IMR-90 (cell line): ENCODE measurements at regions not wholly inside any gene's neighbourhood (a gene's known extent, or its start where the extent isn't known, plus 50 kb on each side); places are given as distances from the start of the nearest gene placed in this dataset.
A peak's percentile ranks its signal among the peaks of the same experiment; 100 is the strongest.
"Not testable (repeated sequence)": the region's sequence is repeated elsewhere in the genome, so short reads cannot be mapped to it uniquely, and the experiment has no call there.

Experiments
- ATAC-seq: fragments of 200-7000 bp; cut with Tn5 transposase; 2 replicates; pipeline ENCODE4 v1.9.1; 2020; ENCODE audit warnings: low read depth, mild to moderate bottlenecking, moderate library complexity
- BruUV-seq: library from RNA; stranded (reverse); fragments of 400-500 nt; replicated peaks from 2 replicates; lab custom pipeline; 2021; lab: Mats Ljungman, UMichigan
- CTCF ChIA-PET: fragments of 300-600 bp; formaldehyde crosslinking; extraction: SDS; loops from one replicate; lab custom pipeline; 2021; ENCODE audit warnings: antibody characterized with exemption; lab: Yijun Ruan, JAX
- POLR2A ChIA-PET: fragments of 300-600 bp; sonication (Branson Sonifier 250); formaldehyde crosslinking; loops from one replicate; lab custom pipeline; 2022; ENCODE audit warnings: antibody characterized with exemption; ENCODE audit not compliant: unreplicated experiment; lab: Charles Lee
- DNase-seq: peaks from one replicate; pipeline ENCODE4 v3.0.0; 2013
- H2AFZ ChIP-seq: replicated peaks from 2 replicates; pipeline ENCODE3; 2013; ENCODE audit warnings: low read length, mild to moderate bottlenecking; ENCODE audit not compliant: poor library complexity
- H2AK5ac ChIP-seq: 2 replicates; pipeline ENCODE4 v1.6.1; 2013; ENCODE audit warnings: low read depth, low read length, inconsistent platforms
- H2AK9ac ChIP-seq: replicated peaks from 2 replicates; pipeline ENCODE3; 2013; ENCODE audit warnings: mild to moderate bottlenecking, low read depth, low read length, moderate library complexity; ENCODE audit not compliant: poor library complexity
- H2BK120ac ChIP-seq: 2 replicates; pipeline ENCODE4 v1.6.1; 2013; ENCODE audit warnings: low read depth, low read length, inconsistent platforms
- H2BK15ac ChIP-seq: 3 replicates; pipeline ENCODE4 v1.6.1; 2013; ENCODE audit warnings: low read depth, low read length, inconsistent platforms
- H2BK20ac ChIP-seq: 2 replicates; pipeline ENCODE4 v1.6.1; 2013; ENCODE audit warnings: low read depth, mild to moderate bottlenecking, inconsistent platforms, low read length, moderate library complexity
- H2BK5ac ChIP-seq: 2 replicates; pipeline ENCODE4 v1.6.1; 2013; ENCODE audit warnings: mild to moderate bottlenecking, low read depth, low read length, inconsistent platforms; ENCODE audit not compliant: poor library complexity, severe bottlenecking
- H3K14ac ChIP-seq: replicated peaks from 2 replicates; pipeline ENCODE4 v1.6.1; 2013; ENCODE audit warnings: low read depth, low read length, inconsistent platforms
- H3K18ac ChIP-seq: 2 replicates; pipeline ENCODE4 v1.6.1; 2013; ENCODE audit warnings: low read depth, low read length, control low read depth
- H3K23ac ChIP-seq: 2 replicates; pipeline ENCODE4 v1.6.1; 2013; ENCODE audit warnings: low read depth, low read length, inconsistent platforms
- H3K27ac ChIP-seq: 2 replicates; pipeline ENCODE4 v1.5.1; 2013; ENCODE audit warnings: mild to moderate bottlenecking, control low read depth, low read length; ENCODE audit not compliant: insufficient read depth
- H3K27me3 ChIP-seq: 2 replicates; pipeline ENCODE4 v1.6.1; 2013; ENCODE audit warnings: low read length; ENCODE audit not compliant: control insufficient read depth, insufficient read depth
- H3K36me3 ChIP-seq: 2 replicates; pipeline ENCODE4 v1.6.1; 2013; ENCODE audit warnings: low read length, mixed read lengths; ENCODE audit not compliant: control insufficient read depth, insufficient read depth
- H3K4ac ChIP-seq: 2 replicates; pipeline ENCODE4 v1.6.1; 2013; ENCODE audit warnings: low read depth, low read length, inconsistent platforms
- H3K4me1 ChIP-seq: 2 replicates; pipeline ENCODE4 v1.6.1; 2013; ENCODE audit warnings: low read length, mixed read lengths; ENCODE audit not compliant: control insufficient read depth, insufficient read depth
- H3K4me2 ChIP-seq: 2 replicates; pipeline ENCODE4 v1.6.1; 2013; ENCODE audit warnings: low read depth, mild to moderate bottlenecking, control low read depth, low read length, moderate library complexity
- H3K4me3 ChIP-seq: 2 replicates; pipeline ENCODE4 v1.5.1; 2013; ENCODE audit warnings: low read depth, mild to moderate bottlenecking, control low read depth, low read length, moderate library complexity; ENCODE audit not compliant: insufficient read depth
- H3K56ac ChIP-seq: 2 replicates; pipeline ENCODE4 v1.6.1; 2013; ENCODE audit warnings: low read length, inconsistent platforms; ENCODE audit not compliant: insufficient read depth; ENCODE audit errors: extremely low read depth
- H3K79me1 ChIP-seq, 2 experiments: 2 replicates each; pipeline ENCODE4 v1.6.1; 2013; ENCODE audit warnings: low read length in 2 of 2, inconsistent platforms in 1 of 2, low read depth in 1 of 2
- H3K9ac ChIP-seq: 2 replicates; pipeline ENCODE4 v1.6.1; 2013; ENCODE audit warnings: low read depth, low read length, control low read depth
- H3K9me1 ChIP-seq: 2 replicates; pipeline ENCODE4 v1.6.1; 2013; ENCODE audit warnings: low read length, inconsistent platforms; ENCODE audit not compliant: insufficient read depth
- H3K9me3 ChIP-seq: 2 replicates; pipeline ENCODE4 v1.6.1; 2013; ENCODE audit warnings: low read length; ENCODE audit not compliant: control insufficient read depth, insufficient read depth
- H4K20me1 ChIP-seq: 2 replicates; pipeline ENCODE4 v1.6.1; 2013; ENCODE audit warnings: low read length, inconsistent platforms; ENCODE audit not compliant: insufficient read depth
- H4K5ac ChIP-seq: 2 replicates; pipeline ENCODE4 v1.6.1; 2013; ENCODE audit warnings: mild to moderate bottlenecking, low read depth, low read length, control low read depth
- H4K8ac ChIP-seq, 2 experiments: 2 replicates each; pipeline ENCODE4 v1.6.1; 2013; ENCODE audit warnings: low read depth in 2 of 2, low read length in 2 of 2, control low read depth in 1 of 2, inconsistent platforms in 1 of 2
- H4K91ac ChIP-seq: 2 replicates; pipeline ENCODE4 v1.6.1; 2013; ENCODE audit warnings: low read depth, low read length, inconsistent platforms; ENCODE audit not compliant: insufficient read depth
- WGBS, 2 experiments: methylation state at CpG; one replicate each; pipeline versions ENCODE4 v1.1.5 to v1.1.7; 2013; ENCODE audit warnings: missing lambda C conversion rate in 2 of 2; ENCODE audit not compliant: insufficient read length in 1 of 2; ENCODE audit errors: extremely low coverage in 2 of 2; 5-methylcytosine and 5-hydroxymethylcytosine counted together
- dilution Hi-C: fragments of 300-500 bp; cut with HindIII; formaldehyde crosslinking; loops from one replicate; pipeline ENCODE4 v1.14.3; 2018; ENCODE audit warnings: low sequenced_read_pairs; ENCODE audit not compliant: unreplicated experiment
- in situ Hi-C: fragments of 300-500 bp; cut with MboI; formaldehyde crosslinking; loops from 3 replicates; pipeline ENCODE4 v1.14.3; 2019; ENCODE audit warnings: low sequenced_read_pairs, inconsistent platforms, mixed read lengths
- intact Hi-C: fragments of 100-400 bp; cut with micrococcal nuclease; formaldehyde crosslinking; loops from 2 replicates; pipeline ENCODE4 v1.10.0; 2022

DNA sequence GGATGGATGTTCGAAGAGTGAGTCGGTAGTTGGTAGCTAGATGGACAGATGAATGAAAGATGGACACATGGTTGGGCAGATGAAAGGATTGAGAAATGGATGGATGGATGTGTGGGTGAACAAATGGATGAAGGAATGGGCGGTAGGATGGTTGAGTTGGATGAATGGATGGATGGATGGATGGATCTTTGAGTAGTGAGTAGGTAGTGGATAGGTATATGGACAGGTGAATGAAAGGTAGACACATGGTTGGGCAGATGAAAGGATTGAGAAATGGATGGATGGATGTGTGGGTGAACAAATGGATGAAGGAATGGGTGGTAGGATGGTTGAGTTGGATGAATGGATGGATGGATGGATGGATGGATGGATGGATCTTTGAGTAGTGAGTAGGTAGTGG, 97.0 kb upstream of the ADAMTS2 start:
- H3K9ac ChIP-seq, CTCF ChIA-PET, H3K4me1 ChIP-seq, H3K9me3 ChIP-seq, H3K27ac ChIP-seq, H2AK5ac ChIP-seq, H4K91ac ChIP-seq, ATAC-seq, H3K56ac ChIP-seq, H2BK15ac ChIP-seq, H4K20me1 ChIP-seq, H2AK9ac ChIP-seq, BruUV-seq, dilution Hi-C loops, intact Hi-C loops, H2AFZ ChIP-seq, H3K4me2 ChIP-seq, H4K5ac ChIP-seq, POLR2A ChIA-PET, H3K23ac ChIP-seq, H3K14ac ChIP-seq, H3K4ac ChIP-seq, H2BK120ac ChIP-seq, in situ Hi-C loops, DNase-seq, H4K8ac ChIP-seq, H3K4me3 ChIP-seq, H3K18ac ChIP-seq, H3K79me1 ChIP-seq, H3K36me3 ChIP-seq, H2BK20ac ChIP-seq, H3K9me1 ChIP-seq: not testable (repeated sequence)
- peak overlapping the region; percentile 8 for H2BK5ac ChIP-seq
- H3K27me3 ChIP-seq, result peaks cover 18% of the 10 kb centered on the region; the same call in 1 of the 2 replicates
- WGBS, 2 experiments, result 98 to 100% methylated on average over 1 to 3 of the region's 3 CpGs
